Neural progenitor cell (in vitro differentiated cells): ENCODE measurements at regions not wholly inside any gene's neighbourhood (a gene's known extent, or its start where the extent isn't known, plus 50 kb on each side); places are given as distances from the start of the nearest gene placed in this dataset.

Experiments
- CTCF ChIP-seq: fragments of 200-600 bp; sonication (generic); IDR thresholded peaks from 2 replicates; pipeline ENCODE4 v1.5.1; 2017; ENCODE audit warnings: antibody characterized with exemption, mild to moderate bottlenecking
- EZH2 ChIP-seq: fragments of 200-600 bp; sonication (generic); IDR thresholded peaks from 2 replicates; pipeline ENCODE4 v1.6.1; 2017; ENCODE audit warnings: antibody characterized with exemption, mild to moderate bottlenecking, moderate library complexity

- TF ChIP-seq CTCF (no peak), EZH2 (no peak)
These were observed 250.9 kb downstream of the ANKRD60 start for GRCh38 chr20:57977569-57977968.
